Pulmonary artery endothelial cell (primary cell): ENCODE measurements at regions not wholly inside any gene's neighbourhood (a gene's known extent, or its start where the extent isn't known, plus 50 kb on each side); places are given as distances from the start of the nearest gene placed in this dataset.

Experiments used
- DNase-seq: peaks from one replicate; pipeline ENCODE4 v3.0.0-alpha.2; 2011; ENCODE audit warnings: low read depth, low spot score

- DNase-seq: no peak
Observed at GRCh38 chrX:109312757-109313156, 169.1 kb downstream of the GUCY2F start.

GRCh38 chrX:109310031-109310430 lies 171.9 kb downstream of the GUCY2F start:
- DNase-seq: no peak

GRCh38 chrX:109301177-109301576 lies 180.7 kb downstream of the GUCY2F start:
- no peak for DNase-seq

- no peak for DNase-seq
Observed at GRCh38 chrX:109300415-109300814, 181.5 kb downstream of the GUCY2F start.

GRCh38 chrX:109299091-109299490 lies 182.8 kb downstream of the GUCY2F start:
- no peak for DNase-seq

GRCh38 chrX:109294097-109294814 lies 187.6 kb downstream of the GUCY2F start:
- DNase-seq: no peak

GRCh38 chrX:109283870-109284269 lies 198.0 kb downstream of the GUCY2F start:
- DNase-seq: no peak

- DNase-seq: peak; percentile 51
Observed at GRCh38 chrX:109281483-109282275, 200.2 kb downstream of the GUCY2F start.

GRCh38 chrX:109274806-109275205 lies 207.1 kb downstream of the GUCY2F start:
- no peak for DNase-seq

GRCh38 chrX:109270580-109271484 lies 211.1 kb downstream of the GUCY2F start:
- DNase-seq: no peak

GRCh38 chrX:109268340-109268739 lies 213.5 kb downstream of the GUCY2F start:
- DNase-seq: no peak

- no peak for DNase-seq
Observed at GRCh38 chrX:109266034-109266433, 215.9 kb downstream of the GUCY2F start.

- no peak for DNase-seq
Observed at GRCh38 chrX:109264878-109265277, 217.0 kb downstream of the GUCY2F start.

- no peak for DNase-seq
Observed at GRCh38 chrX:109261279-109261678, 220.6 kb downstream of the GUCY2F start.

GRCh38 chrX:109252789-109253188 lies 229.1 kb downstream of the GUCY2F start:
- no peak for DNase-seq

- DNase-seq: no peak
Observed at GRCh38 chrX:109218761-109219160, 263.1 kb downstream of the GUCY2F start.

- DNase-seq: no peak
Observed at GRCh38 chrX:109199726-109200125, 282.2 kb downstream of the GUCY2F start.

GRCh38 chrX:109190542-109190941 lies 291.3 kb downstream of the GUCY2F start:
- no peak for DNase-seq

- DNase-seq: no peak
Observed at GRCh38 chrX:109187473-109188168, 294.3 kb downstream of the GUCY2F start.

- no peak for DNase-seq
Observed at GRCh38 chrX:109186939-109187338, 294.9 kb downstream of the GUCY2F start.

GRCh38 chrX:109184506-109185139 lies 297.3 kb downstream of the GUCY2F start:
- no peak for DNase-seq
